Hepatocyte (in vitro differentiated cells): ENCODE measurements at regions not wholly inside any gene's neighbourhood (a gene's known extent, or its start where the extent isn't known, plus 50 kb on each side); places are given as distances from the start of the nearest gene placed in this dataset.

Experiments used
- DNase-seq: peaks from one replicate; pipeline ENCODE4 v3.0.0-alpha.2; 2016; ENCODE audit warnings: low spot score
- H2AFZ ChIP-seq: fragments of 200-600 bp; sonication (generic); 2 replicates; pipeline ENCODE4 v1.6.0; 2016; ENCODE audit warnings: antibody characterized with exemption, mild to moderate bottlenecking
- H3K27ac ChIP-seq: fragments of 200-600 bp; sonication (generic); 2 replicates; pipeline ENCODE4 v1.5.1; 2016; ENCODE audit warnings: mild to moderate bottlenecking
- H3K27me3 ChIP-seq: fragments of 200-600 bp; sonication (generic); 2 replicates; pipeline ENCODE4 v1.6.1; 2016
- H3K36me3 ChIP-seq: fragments of 200-600 bp; sonication (generic); replicated peaks from 2 replicates; pipeline ENCODE4 v1.5.1; 2016; ENCODE audit warnings: low read depth; ENCODE audit not compliant: insufficient read depth
- H3K4me1 ChIP-seq: fragments of 200-600 bp; sonication (generic); 2 replicates; pipeline ENCODE4 v1.5.1; 2016; ENCODE audit warnings: mild to moderate bottlenecking, moderate library complexity; ENCODE audit not compliant: insufficient read depth
- H3K4me2 ChIP-seq: fragments of 200-600 bp; sonication (generic); 2 replicates; pipeline ENCODE4 v1.6.0; 2016
- H3K4me3 ChIP-seq: fragments of 200-600 bp; sonication (generic); 2 replicates; pipeline ENCODE4 v1.5.1; 2016; ENCODE audit warnings: mild to moderate bottlenecking
- H3K79me2 ChIP-seq: fragments of 200-600 bp; sonication (generic); 2 replicates; pipeline ENCODE4 v1.6.0; 2017; ENCODE audit warnings: mild to moderate bottlenecking
- H3K9me2 ChIP-seq: fragments of 200-600 bp; sonication (generic); replicated peaks from 2 replicates; pipeline ENCODE4 v1.6.0; 2017; ENCODE audit warnings: mild to moderate bottlenecking; ENCODE audit not compliant: insufficient read depth
- H3K9me3 ChIP-seq: fragments of 200-600 bp; sonication (generic); 2 replicates; pipeline ENCODE4 v1.5.1; 2016; ENCODE audit warnings: low read depth, mild to moderate bottlenecking
- H4K20me1 ChIP-seq: fragments of 200-600 bp; sonication (generic); 2 replicates; pipeline ENCODE4 v1.6.0; 2016; ENCODE audit warnings: mild to moderate bottlenecking; ENCODE audit not compliant: insufficient read depth, poor library complexity, severe bottlenecking
- EZH2 ChIP-seq: fragments of 200-600 bp; sonication (generic); IDR thresholded peaks from 2 replicates; pipeline ENCODE4 v1.6.1; 2016; ENCODE audit warnings: antibody characterized with exemption, mild to moderate bottlenecking, borderline replicate concordance
- EZH2phosphoT487 ChIP-seq: fragments of 200-600 bp; sonication (generic); IDR thresholded peaks from one replicate; pipeline ENCODE4 v1.6.1; 2018; ENCODE audit warnings: antibody characterized with exemption, mild to moderate bottlenecking, low read depth, moderate library complexity; ENCODE audit not compliant: unreplicated experiment, severe bottlenecking
- WGBS: methylation state at CpG from one replicate; pipeline ENCODE4 v1.1.6; 2016; ENCODE audit warnings: low lambda C conversion rate; ENCODE audit errors: missing lambda C conversion rate; 5-methylcytosine and 5-hydroxymethylcytosine counted together
- TF ChIP-seq, protein P1 (sequence below): fragments of 200-600 bp; sonication (generic); IDR thresholded peaks from 2 replicates; pipeline ENCODE4 v1.5.1; 2016; ENCODE audit warnings: antibody characterized with exemption, mild to moderate bottlenecking; ENCODE audit not compliant: poor library complexity

DNA sequence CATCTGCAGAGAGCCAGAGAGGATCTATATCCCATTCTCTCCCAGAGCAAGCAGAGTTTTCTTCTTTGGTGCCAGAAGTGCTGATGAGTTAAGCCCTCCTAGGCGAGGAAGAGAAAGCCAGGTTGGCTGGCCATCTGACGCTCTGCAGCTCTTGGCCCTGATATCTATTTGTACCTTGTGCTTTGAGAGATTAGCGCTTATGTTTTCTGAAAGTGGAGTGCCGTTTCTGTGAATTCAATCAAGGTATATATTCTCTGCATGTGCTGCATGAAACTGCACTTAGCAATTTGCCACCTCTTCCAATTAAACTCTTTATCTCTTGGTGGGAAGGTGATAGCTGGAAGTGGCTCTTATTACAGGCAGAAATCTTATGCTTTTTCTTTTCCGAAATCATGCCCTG is 177.5 kb downstream of the LPIN1 start:
- Histone ChIP-seq H3K79me2 (no peaks in the 10 kb centered on the region), H4K20me1 (no peaks in the 10 kb centered on the region), H3K9me2 (no peaks in the 10 kb centered on the region), H3K36me3 (no peaks in the 10 kb centered on the region), H3K4me1 (no peaks in the 10 kb centered on the region), H3K9me3 (no peaks in the 10 kb centered on the region), H2AFZ (no peak overlapping the region), H3K27me3 (no peaks in the 10 kb centered on the region), H3K27ac (no peak overlapping the region), H3K4me2 (no peak overlapping the region), H3K4me3 (no peak overlapping the region)
- no peak for DNase-seq
- TF ChIP-seq EZH2phosphoT487 (no peak), EZH2 (no peak)
- TF ChIP-seq, protein P1, sequence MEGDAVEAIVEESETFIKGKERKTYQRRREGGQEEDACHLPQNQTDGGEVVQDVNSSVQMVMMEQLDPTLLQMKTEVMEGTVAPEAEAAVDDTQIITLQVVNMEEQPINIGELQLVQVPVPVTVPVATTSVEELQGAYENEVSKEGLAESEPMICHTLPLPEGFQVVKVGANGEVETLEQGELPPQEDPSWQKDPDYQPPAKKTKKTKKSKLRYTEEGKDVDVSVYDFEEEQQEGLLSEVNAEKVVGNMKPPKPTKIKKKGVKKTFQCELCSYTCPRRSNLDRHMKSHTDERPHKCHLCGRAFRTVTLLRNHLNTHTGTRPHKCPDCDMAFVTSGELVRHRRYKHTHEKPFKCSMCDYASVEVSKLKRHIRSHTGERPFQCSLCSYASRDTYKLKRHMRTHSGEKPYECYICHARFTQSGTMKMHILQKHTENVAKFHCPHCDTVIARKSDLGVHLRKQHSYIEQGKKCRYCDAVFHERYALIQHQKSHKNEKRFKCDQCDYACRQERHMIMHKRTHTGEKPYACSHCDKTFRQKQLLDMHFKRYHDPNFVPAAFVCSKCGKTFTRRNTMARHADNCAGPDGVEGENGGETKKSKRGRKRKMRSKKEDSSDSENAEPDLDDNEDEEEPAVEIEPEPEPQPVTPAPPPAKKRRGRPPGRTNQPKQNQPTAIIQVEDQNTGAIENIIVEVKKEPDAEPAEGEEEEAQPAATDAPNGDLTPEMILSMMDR: no peak
- 73% methylated on average over 5 of the region's 5 CpGs for WGBS

DNA sequence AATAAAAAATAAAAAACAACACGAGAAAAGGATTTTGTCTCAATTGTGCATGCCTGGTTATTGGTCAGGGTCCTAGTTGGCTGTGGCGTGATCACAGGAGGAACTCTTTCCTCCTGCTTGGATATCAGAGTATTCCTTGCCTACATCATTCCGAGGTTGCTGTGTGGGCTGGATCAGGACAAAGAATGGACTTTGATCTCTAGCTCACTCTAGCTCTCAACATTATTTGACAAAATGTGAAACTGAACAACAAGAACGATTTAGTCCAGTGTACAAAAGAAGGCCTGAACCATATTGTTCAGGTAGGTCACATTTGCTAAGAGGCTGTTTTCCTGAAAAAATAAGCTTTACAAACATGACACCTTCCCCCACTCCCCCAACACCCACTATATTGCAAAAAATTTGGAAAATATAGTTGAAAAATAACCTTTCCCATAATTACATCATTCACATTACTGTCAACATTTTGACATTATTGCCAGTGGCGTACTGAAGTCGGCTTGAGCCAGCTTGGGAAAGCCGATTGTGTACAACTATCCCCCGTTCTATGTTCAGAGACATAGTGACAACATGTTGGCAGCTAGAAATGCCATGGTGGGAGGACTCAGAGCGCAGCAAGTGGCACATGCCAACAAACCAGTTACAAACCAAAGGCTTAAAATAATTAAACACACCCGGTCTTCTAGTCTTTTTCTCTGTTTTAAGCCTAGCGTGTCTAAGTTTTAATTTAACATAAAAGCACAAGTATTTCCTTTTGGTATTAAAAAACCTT is 179.0 kb downstream of the LPIN1 start:
- no peaks in the 10 kb centered on the region for H4K20me1 ChIP-seq
- H2AFZ ChIP-seq: no peak overlapping the region
- 87% methylated on average over 11 of the region's 11 CpGs for WGBS
- H3K79me2 ChIP-seq: no peaks in the 10 kb centered on the region
- no peak overlapping the region for H3K4me2 ChIP-seq
- H3K9me3 ChIP-seq: no peaks in the 10 kb centered on the region
- no peaks in the 10 kb centered on the region for H3K36me3 ChIP-seq
- H3K27me3 ChIP-seq: no peaks in the 10 kb centered on the region
- no peak for DNase-seq
- no peak overlapping the region for H3K4me3 ChIP-seq
- TF ChIP-seq EZH2 (no peak), EZH2phosphoT487 (no peak)
- TF ChIP-seq, protein P1: no peak
- no peak overlapping the region for H3K27ac ChIP-seq
- H3K4me1 ChIP-seq: no peaks in the 10 kb centered on the region
- no peaks in the 10 kb centered on the region for H3K9me2 ChIP-seq

DNA sequence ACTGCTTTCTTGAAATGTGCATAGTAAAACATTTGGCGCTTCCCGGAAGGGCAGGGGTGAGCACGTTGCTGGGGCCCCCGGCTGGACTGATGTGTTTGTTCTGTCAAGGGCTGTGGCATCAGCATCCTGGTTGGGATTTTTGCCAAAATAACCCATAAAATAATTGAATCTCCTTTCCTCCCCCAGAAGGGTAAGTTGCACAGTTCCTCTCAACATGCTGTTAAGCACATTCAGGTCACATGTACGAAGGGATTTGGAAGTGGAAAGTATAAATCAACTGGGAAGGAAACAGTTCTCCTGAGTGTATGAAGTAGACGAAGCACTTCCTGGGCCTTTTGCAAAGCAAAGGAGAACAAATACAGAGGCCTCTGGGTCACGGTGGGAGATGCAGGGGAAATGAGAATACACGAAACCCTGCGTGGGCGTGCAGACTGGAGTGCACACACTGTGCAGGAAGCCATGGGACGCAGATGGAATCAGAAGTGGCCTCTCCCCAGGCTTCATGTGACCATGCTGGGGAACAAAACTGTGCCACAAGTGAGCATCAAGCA is 183.9 kb downstream of the LPIN1 start:
- TF ChIP-seq, protein P1: no peak
- no peak for TF ChIP-seq EZH2
- no peak for TF ChIP-seq EZH2phosphoT487
- 73% methylated on average over 11 of the region's 11 CpGs for WGBS
- H3K4me3 ChIP-seq: no peak overlapping the region
- H3K27me3 ChIP-seq: no peaks in the 10 kb centered on the region
- no peaks in the 10 kb centered on the region for H3K36me3 ChIP-seq
- H3K9me2 ChIP-seq: no peaks in the 10 kb centered on the region
- no peaks in the 10 kb centered on the region for H3K79me2 ChIP-seq
- H4K20me1 ChIP-seq: no peaks in the 10 kb centered on the region
- no peak overlapping the region for H3K4me2 ChIP-seq
- no peak overlapping the region for H3K27ac ChIP-seq
- no peak for DNase-seq
- no peak overlapping the region for H2AFZ ChIP-seq
- no peaks in the 10 kb centered on the region for H3K4me1 ChIP-seq
- no peaks in the 10 kb centered on the region for H3K9me3 ChIP-seq
